B cell (primary cell): ENCODE measurements at regions not wholly inside any gene's neighbourhood (a gene's known extent, or its start where the extent isn't known, plus 50 kb on each side); places are given as distances from the start of the nearest gene placed in this dataset.

ENCODE experiments used
- ATAC-seq: fragments of 200-7000 bp; cut with Tn5 transposase; one replicate; pipeline ENCODE4 v1.10.0; 2021; ENCODE audit warnings: low read depth, mild to moderate bottlenecking, moderate number of reproducible peaks, moderate library complexity
- CTCF ChIA-PET: fragments of 350-600 bp; sonication (Branson Sonifier 250); formaldehyde crosslinking; loops from one replicate; lab custom pipeline; 2021; ENCODE audit warnings: antibody characterized with exemption, inconsistent platforms; lab: Charles Lee
- POLR2A ChIA-PET: fragments of 350-600 bp; sonication (Branson Sonifier 250); formaldehyde crosslinking; loops from one replicate; lab custom pipeline; 2021; ENCODE audit warnings: antibody characterized with exemption; lab: Charles Lee
- DNase-seq: peaks from one replicate; pipeline ENCODE4 v3.0.0; 2013
- H2AFZ ChIP-seq: 2 replicates; pipeline ENCODE4 v1.6.1; 2012; ENCODE audit warnings: mild to moderate bottlenecking, low read depth, low read length; ENCODE audit not compliant: insufficient read depth, poor library complexity, severe bottlenecking
- H3K27ac ChIP-seq, 2 donors: 1 replicate in 1 of 2; 2 replicates in 1 of 2; pipeline ENCODE4 v1.5.1; 2012 to 2013; ENCODE audit warnings: low read length in 2 of 2, mild to moderate bottlenecking in 2 of 2, moderate library complexity in 1 of 2
- H3K27me3 ChIP-seq, 4 experiments: fragments of 200-600 bp in 1 of 4; sonication (generic) in 1 of 4; replicated peaks in 1 of 4; 1 replicate in 2 of 4; 2 replicates in 2 of 4; pipeline versions ENCODE4 v1.6.1 to v1.7.0; 2013 to 2016; ENCODE audit warnings: low read length in 3 of 4, mild to moderate bottlenecking in 2 of 4, mixed read lengths in 1 of 4, moderate library complexity in 1 of 4; ENCODE audit not compliant: insufficient read depth in 4 of 4, control insufficient read depth in 3 of 4; ENCODE audit errors: control extremely low read depth in 1 of 4
- H3K36me3 ChIP-seq, 2 experiments: replicated peaks in 1 of 2; 1 replicate in 1 of 2; 2 replicates in 1 of 2; pipeline versions ENCODE4 v1.6.1 to v1.7.1; 2013; ENCODE audit warnings: low read length in 1 of 2; ENCODE audit not compliant: insufficient read depth in 2 of 2, control insufficient read depth in 1 of 2; ENCODE audit errors: control extremely low read depth in 1 of 2, extremely low read depth in 1 of 2
- H3K4me1 ChIP-seq, 2 donors: fragments of 200-600 bp in 1 of 2; sonication (generic) in 1 of 2; 1 replicate in 1 of 2; 2 replicates in 1 of 2; pipeline versions ENCODE4 v1.5.1 to v1.6.1; 2013 to 2017; ENCODE audit warnings: low read length in 2 of 2; ENCODE audit not compliant: control insufficient read depth in 2 of 2, insufficient read depth in 2 of 2
- H3K4me2 ChIP-seq: replicated peaks from 2 replicates; pipeline ENCODE3; 2012; ENCODE audit warnings: mild to moderate bottlenecking, low read depth, low read length; ENCODE audit not compliant: poor library complexity, severe bottlenecking
- H3K4me3 ChIP-seq, 5 experiments: fragments of 200-600 bp in 1 of 5; sonication (generic) in 1 of 5; 1 replicate in 3 of 5; 2 replicates in 2 of 5; pipeline versions ENCODE4 v1.5.1 to v1.7.0; 2011 to 2016; ENCODE audit warnings: low read length in 4 of 5, mild to moderate bottlenecking in 4 of 5, low read depth in 2 of 5, control low read depth in 1 of 5, moderate library complexity in 1 of 5; ENCODE audit not compliant: insufficient read depth in 1 of 5; ENCODE audit errors: control extremely low read depth in 1 of 5, extremely low read depth in 1 of 5
- H3K79me2 ChIP-seq: fragments of 200-600 bp; sonication (generic); one replicate; pipeline ENCODE4 v1.6.0; 2016; ENCODE audit warnings: low read length; ENCODE audit not compliant: control insufficient read depth, insufficient read depth
- H3K9ac ChIP-seq: fragments of 200-600 bp; sonication (generic); 2 replicates; pipeline ENCODE4 v1.6.1; 2017; ENCODE audit warnings: mild to moderate bottlenecking, low read length, moderate library complexity
- H3K9me3 ChIP-seq, 3 donors: one replicate each; pipeline versions ENCODE4 v1.6.1 to v1.7.1; 2013; ENCODE audit warnings: low read length in 2 of 3; ENCODE audit not compliant: control insufficient read depth in 2 of 3, insufficient read depth in 1 of 3; ENCODE audit errors: control extremely low read depth in 1 of 3
- H4K20me1 ChIP-seq: 2 replicates; pipeline ENCODE4 v1.6.0; 2012; ENCODE audit warnings: mild to moderate bottlenecking, low read length; ENCODE audit not compliant: insufficient read depth, control insufficient read depth, poor library complexity, severe bottlenecking
- H3K27ac Mint-ChIP-seq: one replicate; pipeline ENCODE4 v1.8.0; 2021; ENCODE audit warnings: mixed read lengths
- H3K27me3 Mint-ChIP-seq: one replicate; pipeline ENCODE4 v1.8.0; 2021; ENCODE audit warnings: mixed read lengths
- H3K4me1 Mint-ChIP-seq: one replicate; pipeline ENCODE4 v1.8.0; 2021; ENCODE audit warnings: mixed read lengths
- H3K4me3 Mint-ChIP-seq: one replicate; pipeline ENCODE4 v1.8.0; 2021; ENCODE audit warnings: mixed read lengths
- H3K9me3 Mint-ChIP-seq: one replicate; pipeline ENCODE4 v1.8.0; 2022; ENCODE audit warnings: mixed read lengths; ENCODE audit not compliant: insufficient read depth
- CTCF ChIP-seq: fragments of 200-600 bp; IDR thresholded peaks from one replicate; pipeline ENCODE4 v1.8.0; 2022; ENCODE audit warnings: antibody characterized with exemption, mild to moderate bottlenecking
- EZH2 ChIP-seq: IDR thresholded peaks from 2 replicates; pipeline ENCODE4 v1.6.1; 2012; ENCODE audit warnings: borderline replicate concordance, low read depth, mild to moderate bottlenecking, moderate library complexity, low read length; ENCODE audit not compliant: insufficient read depth, poor library complexity, severe bottlenecking
- WGBS: methylation state at CpG from one replicate; pipeline ENCODE4 v1.1.5; 2013; ENCODE audit warnings: missing lambda C conversion rate; ENCODE audit not compliant: insufficient coverage; 5-methylcytosine and 5-hydroxymethylcytosine counted together
- intact Hi-C: fragments of 100-400 bp; cut with micrococcal nuclease; formaldehyde crosslinking; loops from one replicate; pipeline ENCODE4 v1.10.0; 2022

- Histone ChIP-seq H3K9ac (no peak overlapping the region), H3K4me1 (no peaks in the 10 kb centered on the region), H3K27ac (no peak overlapping the region), H3K27me3 (no peaks in the 10 kb centered on the region), H3K4me3 (no peak overlapping the region), H3K79me2 (no peaks in the 10 kb centered on the region), H3K9me3 (peaks cover 0 to 3% (median 0%) of the 10 kb centered on the region in 3 donors), H2AFZ (no peak overlapping the region), H3K36me3 (no peaks in the 10 kb centered on the region), H4K20me1 (no peaks in the 10 kb centered on the region), H3K4me2 (no peak overlapping the region)
- H3K9me3 Mint-ChIP-seq, result peaks cover 13% of the 10 kb centered on the region
- H3K27ac Mint-ChIP-seq, result no peak overlapping the region
- ChIA-PET POLR2A (no interaction called here), CTCF (no interaction called here)
- 90% methylated on average over 15 of the region's 17 CpGs for WGBS
- intact Hi-C loops, result no loop called here
- no peak overlapping the region for H3K4me3 Mint-ChIP-seq
- no peak for ATAC-seq
- H3K27me3 Mint-ChIP-seq, result peaks cover 3% of the 10 kb centered on the region
- no peak for TF ChIP-seq CTCF
- no peak for TF ChIP-seq EZH2
- DNase-seq, result no peak
- H3K4me1 Mint-ChIP-seq, result no peaks in the 10 kb centered on the region
These were observed 279.2 kb upstream of the EXOC2 start for GRCh38 chr6:971981-972640.

GRCh38 chr6:968791-969190, 275.9 kb upstream of the EXOC2 start:
- H3K4me3 Mint-ChIP-seq, result no peak overlapping the region
- H3K4me2 ChIP-seq, result no peak overlapping the region
- ATAC-seq, result no peak
- H3K4me1 Mint-ChIP-seq, result no peaks in the 10 kb centered on the region
- no peaks in the 10 kb centered on the region for H3K9me3 Mint-ChIP-seq
- ChIA-PET POLR2A (no interaction called here), CTCF (no interaction called here)
- H3K4me1 ChIP-seq, result no peaks in the 10 kb centered on the region
- no peaks in the 10 kb centered on the region for H3K36me3 ChIP-seq
- H3K27me3 ChIP-seq, result peaks cover 0 to 4% (median 0%) of the 10 kb centered on the region in 4 experiments
- no peak for DNase-seq
- no peak overlapping the region for H3K27ac Mint-ChIP-seq
- WGBS, result 96% methylated on average over 3 of the region's 7 CpGs
- no peaks in the 10 kb centered on the region for H3K79me2 ChIP-seq
- no peak overlapping the region for H3K4me3 ChIP-seq
- no peak overlapping the region for H2AFZ ChIP-seq
- no peaks in the 10 kb centered on the region for H4K20me1 ChIP-seq
- TF ChIP-seq EZH2, result no peak
- no peak for TF ChIP-seq CTCF
- no peaks in the 10 kb centered on the region for H3K9me3 ChIP-seq
- intact Hi-C loops, result no loop called here
- H3K27ac ChIP-seq, result no peak overlapping the region
- H3K9ac ChIP-seq, result no peak overlapping the region
- peaks cover 18% of the 10 kb centered on the region for H3K27me3 Mint-ChIP-seq
